ENCODE measurements at regions not wholly inside any gene's neighbourhood (a gene's known extent, or its start where the extent isn't known, plus 50 kb on each side); places are given as distances from the start of the nearest gene placed in this dataset.

GRCh38 chr5:164071671-164072070 lies 566.3 kb downstream of the MAT2B start:
- TF ChIP-seq ZFP91 (CRISPR knock-in tag; IDR thresholded peaks at IDR 0.05; ENCODE audit: borderline replicate concordance) (no peak), ZNF274 (CRISPR knock-in tag; IDR thresholded peaks at IDR 0.05) (no peak), CBX5 (CRISPR knock-in tag; IDR thresholded peaks at IDR 0.05; ENCODE audit: borderline replicate concordance) (no peak)
